Keratinocyte (primary cell): ENCODE measurements at regions not wholly inside any gene's neighbourhood (a gene's known extent, or its start where the extent isn't known, plus 50 kb on each side); places are given as distances from the start of the nearest gene placed in this dataset.

Experiments
- DNase-seq: peaks from one replicate; pipeline ENCODE4 v3.0.0-alpha.2; 2011; ENCODE audit warnings: low read depth, missing footprints, low spot score
- FAIRE-seq: peaks from 2 replicates; lab custom pipeline; 2011; peaks lifted over from hg19 to GRCh38; lab: Jason Lieb, UNC
- H2AFZ ChIP-seq: 2 replicates; pipeline ENCODE4 v1.6.0; 2012; ENCODE audit warnings: low read length, control low read depth, inconsistent platforms; ENCODE audit not compliant: control insufficient read depth
- H3K27ac ChIP-seq: 2 replicates; pipeline ENCODE4 v1.5.1; 2011; ENCODE audit warnings: low read length; ENCODE audit not compliant: control insufficient read depth, insufficient read depth
- H3K27me3 ChIP-seq: 3 replicates; pipeline ENCODE4 v1.6.0; 2011; ENCODE audit warnings: low read length; ENCODE audit not compliant: control insufficient read depth, insufficient read depth; ENCODE audit errors: extremely low read depth
- H3K36me3 ChIP-seq, 2 experiments: 2 replicates in 1 of 2; 3 replicates in 1 of 2; pipeline ENCODE4 v1.5.1; 2011; ENCODE audit warnings: low read length in 2 of 2, mild to moderate bottlenecking in 1 of 2; ENCODE audit not compliant: control insufficient read depth in 2 of 2, insufficient read depth in 2 of 2; ENCODE audit errors: extremely low read depth in 1 of 2
- H3K4me1 ChIP-seq: 3 replicates; pipeline ENCODE4 v1.5.1; 2011; ENCODE audit warnings: low read length; ENCODE audit not compliant: control insufficient read depth, insufficient read depth; ENCODE audit errors: extremely low read depth
- H3K4me2 ChIP-seq: 3 replicates; pipeline ENCODE4 v1.6.0; 2011; ENCODE audit warnings: low read depth, low read length; ENCODE audit not compliant: control insufficient read depth, insufficient read depth; ENCODE audit errors: extremely low read depth
- H3K4me3 ChIP-seq, 3 experiments: fragments of 200-600 bp in 1 of 3; sonication (generic) in 1 of 3; 2 replicates in 2 of 3; 3 replicates in 1 of 3; pipeline ENCODE4 v1.5.1; 2011 to 2016; ENCODE audit warnings: low read length in 3 of 3, mild to moderate bottlenecking in 3 of 3, control low read depth in 2 of 3, inconsistent platforms in 1 of 3, low read depth in 1 of 3, mixed read lengths in 1 of 3, mixed run types in 1 of 3, moderate library complexity in 1 of 3; ENCODE audit not compliant: control insufficient read depth in 2 of 3, insufficient read depth in 2 of 3; ENCODE audit errors: extremely low read depth in 1 of 3
- H3K79me2 ChIP-seq: 2 replicates; pipeline ENCODE4 v1.6.0; 2012; ENCODE audit warnings: low read length; ENCODE audit not compliant: control insufficient read depth, insufficient read depth
- H3K9ac ChIP-seq: 3 replicates; pipeline ENCODE4 v1.6.0; 2011; ENCODE audit warnings: low read length; ENCODE audit not compliant: control insufficient read depth, insufficient read depth; ENCODE audit errors: extremely low read depth
- H3K9me1 ChIP-seq: 3 replicates; pipeline ENCODE4 v1.6.0; 2011; ENCODE audit warnings: low read length; ENCODE audit not compliant: control insufficient read depth, insufficient read depth; ENCODE audit errors: extremely low read depth
- H3K9me3 ChIP-seq: 2 replicates; pipeline ENCODE4 v1.5.1; 2012; ENCODE audit warnings: low read depth, low read length; ENCODE audit not compliant: control insufficient read depth
- H4K20me1 ChIP-seq: 3 replicates; pipeline ENCODE4 v1.6.0; 2011; ENCODE audit warnings: low read length; ENCODE audit not compliant: control insufficient read depth, insufficient read depth; ENCODE audit errors: extremely low read depth
- EZH2 ChIP-seq: IDR thresholded peaks from one replicate; pipeline ENCODE4 v1.6.1; 2012; ENCODE audit warnings: inconsistent platforms, mild to moderate bottlenecking, low read length, moderate library complexity
- dilution Hi-C: fragments of 300-500 bp; cut with MboI; formaldehyde crosslinking; loops from one replicate; pipeline ENCODE4 v1.7.0; 2020; ENCODE audit warnings: low sequenced_read_pairs; ENCODE audit not compliant: extremely low pct_ligation_motif_present
- TF ChIP-seq, protein P1 (sequence below), 3 experiments: IDR thresholded peaks in 1 of 3; conservative IDR thresholded peaks in 1 of 3; optimal IDR thresholded peaks in 1 of 3; 2 replicates in 2 of 3; 3 replicates in 1 of 3; pipeline versions ENCODE3 to v1.5.1; 2011; ENCODE audit warnings: low read length in 3 of 3, mild to moderate bottlenecking in 3 of 3, moderate library complexity in 2 of 3, control low read depth in 1 of 3, inconsistent platforms in 1 of 3; ENCODE audit not compliant: insufficient read depth in 2 of 3; ENCODE audit errors: extremely low read depth in 1 of 3

DNA sequence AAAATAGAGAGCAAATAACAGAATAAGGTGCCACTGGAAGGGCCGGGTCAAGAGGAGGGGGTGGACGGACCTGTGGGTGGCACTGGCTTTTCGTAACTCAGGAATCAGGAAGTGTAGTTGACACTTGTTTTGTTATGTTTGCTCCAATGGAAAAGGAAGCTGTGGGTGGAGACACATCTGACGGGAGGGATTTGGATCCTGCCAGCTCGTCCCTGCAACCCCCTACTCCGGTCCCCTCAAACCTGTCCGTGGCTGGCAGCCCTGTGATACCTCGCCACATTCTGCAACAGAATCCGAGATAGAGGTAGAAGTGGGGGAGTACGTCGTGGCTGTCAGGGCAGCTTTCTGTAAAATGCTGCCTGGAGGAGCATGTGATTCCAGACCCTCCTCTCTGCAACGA, 104.2 kb upstream of the IER5L start:
- no peak overlapping the region for H3K27ac ChIP-seq
- H3K4me3 ChIP-seq: no peak overlapping the region
- no peak overlapping the region for H3K4me2 ChIP-seq
- FAIRE-seq (no peak), DNase-seq (no peak)
- H3K9me1 ChIP-seq: no peaks in the 10 kb centered on the region
- no peaks in the 10 kb centered on the region for H3K79me2 ChIP-seq
- no peaks in the 10 kb centered on the region for H4K20me1 ChIP-seq
- H2AFZ ChIP-seq: peak overlapping the region; percentile 52
- dilution Hi-C loops: no loop called here
- H3K4me1 ChIP-seq: peaks cover 16% of the 10 kb centered on the region
- H3K36me3 ChIP-seq: no peaks in the 10 kb centered on the region
- no peak overlapping the region for H3K9ac ChIP-seq
- no peaks in the 10 kb centered on the region for H3K27me3 ChIP-seq
- no peaks in the 10 kb centered on the region for H3K9me3 ChIP-seq
- TF ChIP-seq, protein P1, sequence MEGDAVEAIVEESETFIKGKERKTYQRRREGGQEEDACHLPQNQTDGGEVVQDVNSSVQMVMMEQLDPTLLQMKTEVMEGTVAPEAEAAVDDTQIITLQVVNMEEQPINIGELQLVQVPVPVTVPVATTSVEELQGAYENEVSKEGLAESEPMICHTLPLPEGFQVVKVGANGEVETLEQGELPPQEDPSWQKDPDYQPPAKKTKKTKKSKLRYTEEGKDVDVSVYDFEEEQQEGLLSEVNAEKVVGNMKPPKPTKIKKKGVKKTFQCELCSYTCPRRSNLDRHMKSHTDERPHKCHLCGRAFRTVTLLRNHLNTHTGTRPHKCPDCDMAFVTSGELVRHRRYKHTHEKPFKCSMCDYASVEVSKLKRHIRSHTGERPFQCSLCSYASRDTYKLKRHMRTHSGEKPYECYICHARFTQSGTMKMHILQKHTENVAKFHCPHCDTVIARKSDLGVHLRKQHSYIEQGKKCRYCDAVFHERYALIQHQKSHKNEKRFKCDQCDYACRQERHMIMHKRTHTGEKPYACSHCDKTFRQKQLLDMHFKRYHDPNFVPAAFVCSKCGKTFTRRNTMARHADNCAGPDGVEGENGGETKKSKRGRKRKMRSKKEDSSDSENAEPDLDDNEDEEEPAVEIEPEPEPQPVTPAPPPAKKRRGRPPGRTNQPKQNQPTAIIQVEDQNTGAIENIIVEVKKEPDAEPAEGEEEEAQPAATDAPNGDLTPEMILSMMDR (optimal IDR thresholded peaks at IDR 0.05 in 1 of 3, IDR thresholded peaks at IDR 0.05 in 1 of 3, conservative IDR thresholded peaks at IDR 0.05 in 1 of 3; ENCODE audit: extremely low read depth in 1 of 3, insufficient read depth in 2 of 3, low read length in 3 of 3): no peak
- no peak for TF ChIP-seq EZH2

DNA sequence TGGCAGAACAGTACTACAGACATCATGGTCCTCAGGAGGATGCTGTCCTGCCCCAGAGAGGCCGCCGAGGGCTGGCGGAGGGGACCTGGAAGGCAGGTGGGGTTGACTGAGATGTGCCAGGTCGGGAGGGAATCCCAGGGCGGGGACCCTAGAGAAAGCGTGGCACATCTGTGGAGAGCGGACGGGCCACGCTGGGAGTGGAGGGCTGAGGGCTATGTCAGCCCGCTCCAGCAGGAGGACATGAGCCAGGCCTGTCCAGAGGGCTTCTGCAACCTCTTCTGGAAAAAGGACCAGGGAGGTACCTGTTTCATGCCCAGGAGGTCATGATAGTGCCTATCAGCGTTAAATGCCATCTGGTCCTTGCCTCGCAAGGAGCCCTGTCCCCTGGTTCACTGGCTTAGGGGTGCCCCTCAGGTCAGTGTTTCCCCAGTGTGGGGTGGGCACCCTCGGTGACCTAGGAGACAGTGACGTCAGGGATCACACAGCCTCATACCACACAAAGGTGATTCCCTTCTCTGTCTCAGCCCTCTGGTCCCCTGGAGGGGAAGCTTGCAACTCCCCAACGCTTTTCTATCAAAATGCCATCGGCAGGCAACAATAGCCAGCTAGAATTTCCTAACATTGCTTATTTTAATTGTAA, 103.6 kb upstream of the IER5L start:
- Histone ChIP-seq H3K9ac (no peak overlapping the region), H3K9me3 (no peaks in the 10 kb centered on the region), H3K27ac (no peak overlapping the region), H3K4me1 (peaks cover 20% of the 10 kb centered on the region), H3K27me3 (no peaks in the 10 kb centered on the region), H3K79me2 (no peaks in the 10 kb centered on the region), H3K4me3 (no peak overlapping the region), H2AFZ (no peak overlapping the region), H4K20me1 (no peaks in the 10 kb centered on the region), H3K4me2 (no peak overlapping the region), H3K36me3 (no peaks in the 10 kb centered on the region), H3K9me1 (no peaks in the 10 kb centered on the region)
- TF ChIP-seq, protein P1 (optimal IDR thresholded peaks at IDR 0.05 in 1 of 3, IDR thresholded peaks at IDR 0.05 in 1 of 3, conservative IDR thresholded peaks at IDR 0.05 in 1 of 3; ENCODE audit: extremely low read depth in 1 of 3, insufficient read depth in 2 of 3, low read length in 3 of 3): no peak
- TF ChIP-seq EZH2: no peak
- no peak for FAIRE-seq
- dilution Hi-C loops: no loop called here
- DNase-seq: no peak
